ENCODE measurements at regions not wholly inside any gene's neighbourhood (a gene's known extent, or its start where the extent isn't known, plus 50 kb on each side); places are given as distances from the start of the nearest gene placed in this dataset.
"Not testable (repeated sequence)": the region's sequence is repeated elsewhere in the genome, so short reads cannot be mapped to it uniquely, and the experiment has no call there.

GRCh38 chr3:139189943-139190342 is 145.3 kb upstream of the PRR23C start:
- TF ChIP-seq CTCF (conservative IDR thresholded peaks at IDR 0.05): no peak
- H3K4me3 Mint-ChIP-seq: no peak overlapping the region
- no peak overlapping the region for H3K27ac Mint-ChIP-seq
- H3K4me1 Mint-ChIP-seq: no peaks in the 10 kb centered on the region
- peaks cover 6% of the 10 kb centered on the region for H3K27me3 Mint-ChIP-seq (ENCODE audit: insufficient read depth)
- Histone ChIP-seq H3K4me1 (ENCODE audit: control insufficient read depth, insufficient read depth, low read length) (no peaks in the 10 kb centered on the region), H3K36me3 (ENCODE audit: control insufficient read depth, insufficient read depth, low read length) (no peaks in the 10 kb centered on the region), H3K9ac (ENCODE audit: extremely low read depth, low read length, poor library complexity, severe bottlenecking) (no peak overlapping the region), H3K27ac (ENCODE audit: low read depth, low read length) (no peak overlapping the region), H3K27me3 (ENCODE audit: control insufficient read depth, insufficient read depth, low read length, poor library complexity, severe bottlenecking) (no peaks in the 10 kb centered on the region), H3K9me3 (ENCODE audit: control insufficient read depth, low read length) (no peaks in the 10 kb centered on the region), H3K4me3 (ENCODE audit: low read length) (no peak overlapping the region)
- H3K9me3 Mint-ChIP-seq: peaks cover 15% of the 10 kb centered on the region
- no peak for DNase-seq
- no peaks in the 10 kb centered on the region for H3K36me3 Mint-ChIP-seq (ENCODE audit: low read depth)
- 91% methylated on average over 4 of the region's 5 CpGs; no CpG with 5 or more reads in 1 of the 2 experiments for WGBS, 2 experiments (ENCODE audit: insufficient coverage in 1 of 2, insufficient read length in 1 of 2)

GRCh38 chr3:139194421-139194820 is 149.4 kb upstream of the MRPS22 start:
- not testable (repeated sequence) for H3K4me1 Mint-ChIP-seq; H3K36me3 Mint-ChIP-seq (ENCODE audit: low read depth); DNase-seq; H3K36me3 ChIP-seq (ENCODE audit: control insufficient read depth, insufficient read depth, low read length); H3K27me3 ChIP-seq (ENCODE audit: control insufficient read depth, insufficient read depth, low read length, poor library complexity, severe bottlenecking); H3K9ac ChIP-seq (ENCODE audit: extremely low read depth, low read length, poor library complexity, severe bottlenecking); H3K27ac Mint-ChIP-seq; H3K4me1 ChIP-seq (ENCODE audit: control insufficient read depth, insufficient read depth, low read length); H3K4me3 ChIP-seq (ENCODE audit: low read length); H3K27ac ChIP-seq (ENCODE audit: low read depth, low read length); H3K4me3 Mint-ChIP-seq
- peaks cover 45% of the 10 kb centered on the region for H3K9me3 Mint-ChIP-seq
- H3K9me3 ChIP-seq (ENCODE audit: control insufficient read depth, low read length): peaks cover 15% of the 10 kb centered on the region
- H3K27me3 Mint-ChIP-seq (ENCODE audit: insufficient read depth): peaks cover 25% of the 10 kb centered on the region
- WGBS, 2 experiments (ENCODE audit: insufficient coverage in 1 of 2, insufficient read length in 1 of 2): 100% methylated on average over 1 of the region's 5 CpGs; no CpG with 5 or more reads in 1 of the 2 experiments

- not testable (repeated sequence) for H3K27ac ChIP-seq (ENCODE audit: low read depth, low read length); H3K4me3 ChIP-seq (ENCODE audit: low read length); H3K27me3 ChIP-seq (ENCODE audit: control insufficient read depth, insufficient read depth, low read length, poor library complexity, severe bottlenecking); H3K36me3 ChIP-seq (ENCODE audit: control insufficient read depth, insufficient read depth, low read length); DNase-seq; H3K36me3 Mint-ChIP-seq (ENCODE audit: low read depth); H3K4me1 Mint-ChIP-seq; H3K4me1 ChIP-seq (ENCODE audit: control insufficient read depth, insufficient read depth, low read length); H3K9ac ChIP-seq (ENCODE audit: extremely low read depth, low read length, poor library complexity, severe bottlenecking); H3K4me3 Mint-ChIP-seq; H3K27ac Mint-ChIP-seq
- H3K9me3 Mint-ChIP-seq: peaks cover 42% of the 10 kb centered on the region
- H3K9me3 ChIP-seq (ENCODE audit: control insufficient read depth, low read length): peaks cover 15% of the 10 kb centered on the region
- peaks cover 25% of the 10 kb centered on the region for H3K27me3 Mint-ChIP-seq (ENCODE audit: insufficient read depth)
- WGBS, 2 experiments (ENCODE audit: insufficient coverage in 1 of 2, insufficient read length in 1 of 2): 66 to 90% methylated on average over 2 to 10 of the region's 10 CpGs
Measured at GRCh38 chr3:139196146-139196545, 147.7 kb upstream of the MRPS22 start.

- Histone ChIP-seq H3K4me1 (ENCODE audit: control insufficient read depth, insufficient read depth, low read length) (no peaks in the 10 kb centered on the region), H3K4me3 (ENCODE audit: low read length) (no peak overlapping the region), H3K27ac (ENCODE audit: low read depth, low read length) (no peak overlapping the region), H3K9ac (ENCODE audit: extremely low read depth, low read length, poor library complexity, severe bottlenecking) (no peak overlapping the region), H3K36me3 (ENCODE audit: control insufficient read depth, insufficient read depth, low read length) (no peaks in the 10 kb centered on the region), H3K27me3 (ENCODE audit: control insufficient read depth, insufficient read depth, low read length, poor library complexity, severe bottlenecking) (peaks cover 4% of the 10 kb centered on the region), H3K9me3 (ENCODE audit: control insufficient read depth, low read length) (peaks cover 15% of the 10 kb centered on the region)
- TF ChIP-seq CTCF (conservative IDR thresholded peaks at IDR 0.05): no peak
- Mint-ChIP-seq H3K27me3 (ENCODE audit: insufficient read depth) (peaks cover 25% of the 10 kb centered on the region), H3K4me1 (peaks cover 9% of the 10 kb centered on the region), H3K36me3 (ENCODE audit: low read depth) (no peaks in the 10 kb centered on the region), H3K4me3 (no peak overlapping the region), H3K27ac (no peak overlapping the region), H3K9me3 (peaks cover 42% of the 10 kb centered on the region)
- WGBS, 2 experiments (ENCODE audit: insufficient coverage in 1 of 2, insufficient read length in 1 of 2): 92 to 96% methylated on average over 2 of the region's 2 CpGs
- no peak for DNase-seq
Measured at GRCh38 chr3:139197251-139197650, 146.6 kb upstream of the MRPS22 start.
